HepG2 (cell line): ENCODE measurements at regions not wholly inside any gene's neighbourhood (a gene's known extent, or its start where the extent isn't known, plus 50 kb on each side); places are given as distances from the start of the nearest gene placed in this dataset.

Experiments used
- ATAC-seq: fragments of 200-7000 bp; cut with Tn5 transposase; 3 replicates; pipeline ENCODE4 v1.9.1; 2020; ENCODE audit warnings: mild to moderate bottlenecking, moderate library complexity
- BruUV-seq: library from RNA; stranded (reverse); fragments of 400-500 nt; replicated peaks from 2 replicates; lab custom pipeline; 2021; lab: Mats Ljungman, UMichigan
- CTCF ChIA-PET: fragments of 300-600 bp; formaldehyde crosslinking; extraction: SDS; loops from one replicate; lab custom pipeline; 2021; ENCODE audit warnings: low total read pairs, inconsistent platforms, low intra/inter-chr PET ratio; lab: Yijun Ruan, JAX
- POLR2A ChIA-PET: fragments of 350-600 bp; sonication (Branson Sonifier 250); formaldehyde crosslinking; loops from one replicate; lab custom pipeline; 2020; ENCODE audit warnings: antibody characterized with exemption, inconsistent platforms; lab: Yijun Ruan, JAX
- DNase-seq: peaks from one replicate; pipeline ENCODE4 v3.0.0-alpha.2; 2015; ENCODE audit warnings: low spot score
- FAIRE-seq: peaks from 3 replicates; lab custom pipeline; 2011; peaks lifted over from hg19 to GRCh38; lab: Jason Lieb, UNC
- H2AFZ ChIP-seq: one replicate; pipeline ENCODE4 v1.6.1; 2011; ENCODE audit warnings: low read length, inconsistent platforms
- H3K27ac ChIP-seq: fragments of 300-600 bp; 3 replicates; pipeline ENCODE4 v1.8.0; 2011; ENCODE audit warnings: mixed run types, mild to moderate bottlenecking, mixed read lengths, low read length, inconsistent platforms; ENCODE audit not compliant: insufficient read depth; ENCODE audit errors: extremely low read length
- H3K27me3 ChIP-seq, 2 experiments: fragments of 200-600 bp in 1 of 2; 2 replicates in 1 of 2; 3 replicates in 1 of 2; pipeline versions ENCODE4 v1.6.0 to v1.8.0; 2011; ENCODE audit warnings: low read length in 2 of 2, mild to moderate bottlenecking in 2 of 2, moderate library complexity in 2 of 2, inconsistent platforms in 1 of 2; ENCODE audit not compliant: insufficient read depth in 2 of 2, control insufficient read depth in 1 of 2
- H3K36me3 ChIP-seq, 2 experiments: fragments of 200-600 bp in 1 of 2; replicated peaks in 1 of 2; 2 replicates in 1 of 2; 3 replicates in 1 of 2; pipeline versions ENCODE4 v1.5.1 to v1.8.0; 2011; ENCODE audit warnings: low read length in 2 of 2, inconsistent platforms in 1 of 2; ENCODE audit not compliant: insufficient read depth in 2 of 2, control insufficient read depth in 1 of 2
- H3K4me1 ChIP-seq: 2 replicates; pipeline ENCODE4 v1.5.1; 2012; ENCODE audit warnings: low read length, inconsistent platforms; ENCODE audit not compliant: insufficient read depth
- H3K4me2 ChIP-seq: 2 replicates; pipeline ENCODE4 v1.6.0; 2011; ENCODE audit warnings: low read depth, low read length, inconsistent platforms
- H3K4me3 ChIP-seq, 3 experiments: fragments of 200-600 bp in 1 of 3; sonication (generic), shearing (Covaris generic) in 1 of 3; replicated peaks in 1 of 3; 2 replicates each; pipeline ENCODE4 v1.5.1; 2011 to 2016; ENCODE audit warnings: low read length in 3 of 3, inconsistent platforms in 2 of 3, low read depth in 2 of 3, mild to moderate bottlenecking in 2 of 3, control low read depth in 1 of 3, mixed read lengths in 1 of 3; ENCODE audit not compliant: insufficient read depth in 1 of 3
- H3K79me2 ChIP-seq: one replicate; pipeline ENCODE4 v1.6.1; 2011; ENCODE audit warnings: low read length, inconsistent platforms; ENCODE audit not compliant: insufficient read depth
- H3K9ac ChIP-seq: 2 replicates; pipeline ENCODE4 v1.6.0; 2011; ENCODE audit warnings: mild to moderate bottlenecking, low read depth, low read length, inconsistent platforms; ENCODE audit not compliant: insufficient read depth
- H3K9me3 ChIP-seq: 2 replicates; pipeline ENCODE4 v1.5.1; 2012; ENCODE audit warnings: mild to moderate bottlenecking, low read length
- H4K20me1 ChIP-seq: 2 replicates; pipeline ENCODE4 v1.6.0; 2011; ENCODE audit warnings: inconsistent platforms, mild to moderate bottlenecking, low read length, moderate library complexity; ENCODE audit not compliant: insufficient read depth
- HMGXB4 ChIP-seq, 2 experiments: sonication (generic) in 1 of 2; formaldehyde crosslinking in 1 of 2; IDR thresholded peaks; 2 replicates each; pipeline versions ENCODE4 v1.4.0 to v1.6.1; 2018 to 2020; ENCODE audit warnings: missing genetic modification reagents in 2 of 2, borderline replicate concordance in 1 of 2, low read depth in 1 of 2, mild to moderate bottlenecking in 1 of 2, missing biosample characterization in 1 of 2
- PTBP1 ChIP-seq: fragments of 200-400 bp; formaldehyde crosslinking; IDR thresholded peaks from 2 replicates; pipeline ENCODE4 v1.6.1; 2018; ENCODE audit warnings: low read length, low read depth; ENCODE audit not compliant: poor library complexity, severe bottlenecking
- RAD21 ChIP-seq: fragments of 450-650 bp; formaldehyde crosslinking; IDR thresholded peaks from 2 replicates; pipeline ENCODE4 v1.5.0; 2020; ENCODE audit warnings: mild to moderate bottlenecking
- SMC3 ChIP-seq: IDR thresholded peaks from 2 replicates; pipeline ENCODE4 v1.6.1; 2011; ENCODE audit warnings: low read length, improper control_type of control experiment
- STAG1 ChIP-seq: sonication (generic); formaldehyde crosslinking; IDR thresholded peaks from 2 replicates; pipeline ENCODE4 v1.4.0; 2020; ENCODE audit warnings: missing genetic modification reagents
- XRCC5 ChIP-seq: fragments of 200-400 bp; formaldehyde crosslinking; optimal IDR thresholded peaks from 2 replicates; pipeline ENCODE3; 2017; ENCODE audit warnings: mild to moderate bottlenecking, low read length
- ZSCAN30 ChIP-seq: sonication (generic); formaldehyde crosslinking; IDR thresholded peaks from 2 replicates; pipeline ENCODE4 v1.5.0; 2020; ENCODE audit warnings: mild to moderate bottlenecking, missing genetic modification reagents
- WGBS: methylation state at CpG from one replicate; pipeline ENCODE4 v1.1.6; 2017; ENCODE audit warnings: low lambda C conversion rate; 5-methylcytosine and 5-hydroxymethylcytosine counted together
- in situ Hi-C: cut with HindIII; loops from 2 replicates; pipeline ENCODE4 v1.10.0; 2017; ENCODE audit warnings: low pct_unique_long_range_greater_than_20kb; ENCODE audit not compliant: extremely low pct_ligation_motif_present
- intact Hi-C: fragments of 100-400 bp; cut with micrococcal nuclease; formaldehyde crosslinking; loops from one replicate; pipeline ENCODE4 v1.10.0; 2022; ENCODE audit not compliant: unreplicated experiment
- TF ChIP-seq, protein P1 (sequence below): sonication (generic); formaldehyde crosslinking; IDR thresholded peaks from 2 replicates; pipeline ENCODE4 v1.4.0; 2020; ENCODE audit warnings: missing genetic modification reagents
- TF ChIP-seq, protein P2 (sequence below): sonication (generic); formaldehyde crosslinking; IDR thresholded peaks from 2 replicates; pipeline ENCODE4 v1.5.0; 2020; ENCODE audit warnings: mild to moderate bottlenecking, missing genetic modification reagents, moderate library complexity

- Histone ChIP-seq H3K4me3 (no peak overlapping the region), H3K27ac (no peak overlapping the region), H3K36me3 (no peaks in the 10 kb centered on the region), H3K9me3 (no peaks in the 10 kb centered on the region), H3K27me3 (no peaks in the 10 kb centered on the region)
- BruUV-seq: no TSS peak
- CTCF ChIA-PET: interaction anchor here (0.7 to 1.3 kb wide), 3 partner anchors 13 to 1136 kb away, joined by 3 read pairs; no protein-coding TSS in a partner anchor
- FAIRE-seq: peak; percentile 97
- WGBS: 17% methylated on average over 1 of the region's 3 CpGs
- intact Hi-C loops: loop anchor here (5.0 kb wide), 1 partner anchor 392 kb away; no protein-coding TSS in a partner anchor
- in situ Hi-C loops: loop anchor here (25.0 kb wide), 1 partner anchor 1142 kb away; no protein-coding TSS in a partner anchor
- TF ChIP-seq STAG1 (CRISPR knock-in tag) (peak; percentile 55), RAD21 (0 out of 2 replicates have a peak, but pooled peaks have one; percentile 33), SMC3 (peak; percentile 62), ZSCAN30 (CRISPR knock-in tag) (no peak), HMGXB4 (CRISPR knock-in tag; IDR thresholded peaks at IDR 0.05; ENCODE audit: borderline replicate concordance in 1 of 2, low read depth in 1 of 2) (0 out of 4 replicates have a peak, but pooled peaks of 1 of the 2 experiments have one; percentile 28), PTBP1 (no peak), XRCC5 (peak; percentile 69)
- TF ChIP-seq, protein P1, sequence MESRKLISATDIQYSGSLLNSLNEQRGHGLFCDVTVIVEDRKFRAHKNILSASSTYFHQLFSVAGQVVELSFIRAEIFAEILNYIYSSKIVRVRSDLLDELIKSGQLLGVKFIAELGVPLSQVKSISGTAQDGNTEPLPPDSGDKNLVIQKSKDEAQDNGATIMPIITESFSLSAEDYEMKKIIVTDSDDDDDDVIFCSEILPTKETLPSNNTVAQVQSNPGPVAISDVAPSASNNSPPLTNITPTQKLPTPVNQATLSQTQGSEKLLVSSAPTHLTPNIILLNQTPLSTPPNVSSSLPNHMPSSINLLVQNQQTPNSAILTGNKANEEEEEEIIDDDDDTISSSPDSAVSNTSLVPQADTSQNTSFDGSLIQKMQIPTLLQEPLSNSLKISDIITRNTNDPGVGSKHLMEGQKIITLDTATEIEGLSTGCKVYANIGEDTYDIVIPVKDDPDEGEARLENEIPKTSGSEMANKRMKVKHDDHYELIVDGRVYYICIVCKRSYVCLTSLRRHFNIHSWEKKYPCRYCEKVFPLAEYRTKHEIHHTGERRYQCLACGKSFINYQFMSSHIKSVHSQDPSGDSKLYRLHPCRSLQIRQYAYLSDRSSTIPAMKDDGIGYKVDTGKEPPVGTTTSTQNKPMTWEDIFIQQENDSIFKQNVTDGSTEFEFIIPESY (CRISPR knock-in tag): peak; percentile 84; the same call in 1 of the 2 replicates
- TF ChIP-seq, protein P2, sequence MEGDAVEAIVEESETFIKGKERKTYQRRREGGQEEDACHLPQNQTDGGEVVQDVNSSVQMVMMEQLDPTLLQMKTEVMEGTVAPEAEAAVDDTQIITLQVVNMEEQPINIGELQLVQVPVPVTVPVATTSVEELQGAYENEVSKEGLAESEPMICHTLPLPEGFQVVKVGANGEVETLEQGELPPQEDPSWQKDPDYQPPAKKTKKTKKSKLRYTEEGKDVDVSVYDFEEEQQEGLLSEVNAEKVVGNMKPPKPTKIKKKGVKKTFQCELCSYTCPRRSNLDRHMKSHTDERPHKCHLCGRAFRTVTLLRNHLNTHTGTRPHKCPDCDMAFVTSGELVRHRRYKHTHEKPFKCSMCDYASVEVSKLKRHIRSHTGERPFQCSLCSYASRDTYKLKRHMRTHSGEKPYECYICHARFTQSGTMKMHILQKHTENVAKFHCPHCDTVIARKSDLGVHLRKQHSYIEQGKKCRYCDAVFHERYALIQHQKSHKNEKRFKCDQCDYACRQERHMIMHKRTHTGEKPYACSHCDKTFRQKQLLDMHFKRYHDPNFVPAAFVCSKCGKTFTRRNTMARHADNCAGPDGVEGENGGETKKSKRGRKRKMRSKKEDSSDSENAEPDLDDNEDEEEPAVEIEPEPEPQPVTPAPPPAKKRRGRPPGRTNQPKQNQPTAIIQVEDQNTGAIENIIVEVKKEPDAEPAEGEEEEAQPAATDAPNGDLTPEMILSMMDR (CRISPR knock-in tag): peak; percentile 84
- TF ChIP-seq, all 625 proteins: peak for 7
- H3K4me2 ChIP-seq: no peak overlapping the region
- H2AFZ ChIP-seq: no peak overlapping the region
- ATAC-seq: peak; percentile 91
- POLR2A ChIA-PET: no interaction called here
- H3K9ac ChIP-seq: no peak overlapping the region
- no peaks in the 10 kb centered on the region for H3K4me1 ChIP-seq
- no peaks in the 10 kb centered on the region for H4K20me1 ChIP-seq
- DNase-seq: peak; percentile 66
- no peaks in the 10 kb centered on the region for H3K79me2 ChIP-seq
Observed at GRCh38 chrX:65595460-65595876, 60.9 kb upstream of the LAS1L start.
